ENCODE measurements at regions not wholly inside any gene's neighbourhood (a gene's known extent, or its start where the extent isn't known, plus 50 kb on each side); places are given as distances from the start of the nearest gene placed in this dataset.

DNA sequence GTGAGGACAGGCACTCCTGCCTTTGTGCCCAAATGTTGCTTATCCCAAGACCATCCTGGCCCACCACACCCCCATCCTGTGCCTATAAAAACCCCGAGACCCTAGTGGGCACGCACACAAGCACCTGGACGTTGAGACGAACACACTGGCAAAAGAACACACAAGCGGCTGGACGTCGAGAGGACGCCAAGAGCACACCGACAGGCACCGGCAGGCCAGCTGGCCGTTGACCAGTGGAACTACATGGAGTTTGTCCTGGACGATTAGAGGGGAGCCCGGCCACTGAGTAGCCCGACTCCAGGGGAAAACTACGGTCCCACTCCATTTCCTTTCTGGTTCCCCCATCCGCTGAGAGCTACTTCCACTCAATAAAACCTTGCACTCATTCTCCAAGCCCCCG lies 301.7 kb downstream of the PCDH10 start:
- Histone ChIP-seq H3K27me3 (ENCODE audit: control insufficient read depth, insufficient read depth, low read length) (no peaks in the 10 kb centered on the region), H3K4me1 (ENCODE audit: control insufficient read depth, insufficient read depth, low read length) (no peaks in the 10 kb centered on the region), H3K4me3 (ENCODE audit: low read depth in 2 of 2, low read length in 2 of 2) (no peak overlapping the region), H3K27ac (ENCODE audit: low read length) (no peak overlapping the region), H3K36me3 (ENCODE audit: control insufficient read depth, insufficient read depth, low read length) (no peaks in the 10 kb centered on the region), H3K9me3 (ENCODE audit: control insufficient read depth, insufficient read depth, low read depth, low read length) (no peaks in the 10 kb centered on the region)
- ChIA-PET POLR2A (no interaction called here), CTCF (no interaction called here)
- ATAC-seq = no peak
- intact Hi-C loops (cut with micrococcal nuclease; ENCODE audit: unreplicated experiment) (no loop called here), in situ Hi-C loops (cut with HindIII; ENCODE audit: low pct_unique_long_range_greater_than_20kb, low sequenced_read_pairs) (no loop called here)
- TF ChIP-seq, protein P1, sequence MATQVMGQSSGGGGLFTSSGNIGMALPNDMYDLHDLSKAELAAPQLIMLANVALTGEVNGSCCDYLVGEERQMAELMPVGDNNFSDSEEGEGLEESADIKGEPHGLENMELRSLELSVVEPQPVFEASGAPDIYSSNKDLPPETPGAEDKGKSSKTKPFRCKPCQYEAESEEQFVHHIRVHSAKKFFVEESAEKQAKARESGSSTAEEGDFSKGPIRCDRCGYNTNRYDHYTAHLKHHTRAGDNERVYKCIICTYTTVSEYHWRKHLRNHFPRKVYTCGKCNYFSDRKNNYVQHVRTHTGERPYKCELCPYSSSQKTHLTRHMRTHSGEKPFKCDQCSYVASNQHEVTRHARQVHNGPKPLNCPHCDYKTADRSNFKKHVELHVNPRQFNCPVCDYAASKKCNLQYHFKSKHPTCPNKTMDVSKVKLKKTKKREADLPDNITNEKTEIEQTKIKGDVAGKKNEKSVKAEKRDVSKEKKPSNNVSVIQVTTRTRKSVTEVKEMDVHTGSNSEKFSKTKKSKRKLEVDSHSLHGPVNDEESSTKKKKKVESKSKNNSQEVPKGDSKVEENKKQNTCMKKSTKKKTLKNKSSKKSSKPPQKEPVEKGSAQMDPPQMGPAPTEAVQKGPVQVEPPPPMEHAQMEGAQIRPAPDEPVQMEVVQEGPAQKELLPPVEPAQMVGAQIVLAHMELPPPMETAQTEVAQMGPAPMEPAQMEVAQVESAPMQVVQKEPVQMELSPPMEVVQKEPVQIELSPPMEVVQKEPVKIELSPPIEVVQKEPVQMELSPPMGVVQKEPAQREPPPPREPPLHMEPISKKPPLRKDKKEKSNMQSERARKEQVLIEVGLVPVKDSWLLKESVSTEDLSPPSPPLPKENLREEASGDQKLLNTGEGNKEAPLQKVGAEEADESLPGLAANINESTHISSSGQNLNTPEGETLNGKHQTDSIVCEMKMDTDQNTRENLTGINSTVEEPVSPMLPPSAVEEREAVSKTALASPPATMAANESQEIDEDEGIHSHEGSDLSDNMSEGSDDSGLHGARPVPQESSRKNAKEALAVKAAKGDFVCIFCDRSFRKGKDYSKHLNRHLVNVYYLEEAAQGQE (IDR thresholded peaks at IDR 0.05; ENCODE audit: insufficient read depth in 1 of 2, low read depth in 2 of 2, low read length in 1 of 2) = no peak
- no peak for TF ChIP-seq POLR2AphosphoS5 (IDR thresholded peaks at IDR 0.05; ENCODE audit: low read depth, low read length)
- no TSS peak for BruUV-seq (replicated peaks)
- DNase-seq (ENCODE audit: low read depth, low spot score) = no peak

DNA sequence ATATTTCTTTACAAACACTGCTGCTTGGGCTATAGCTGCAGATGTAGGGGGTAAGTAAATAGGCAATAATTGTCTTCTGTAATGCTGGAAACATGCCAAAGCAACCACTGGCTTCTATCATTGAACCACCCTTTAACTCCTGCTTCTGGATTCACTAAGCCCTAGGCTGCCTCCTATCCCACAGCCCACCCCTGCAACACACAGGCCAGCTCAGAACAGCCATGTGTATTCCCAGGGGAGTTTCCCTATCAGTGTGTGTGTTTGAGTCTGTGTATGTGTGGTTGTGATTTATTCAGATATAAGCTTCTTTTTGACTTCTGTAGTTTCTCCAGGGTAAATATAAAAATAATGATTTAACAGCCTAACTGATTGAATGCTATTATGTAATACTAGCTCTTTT lies 291.3 kb downstream of the PCDH10 start:
- intact Hi-C loops (cut with micrococcal nuclease; ENCODE audit: unreplicated experiment) (no loop called here), in situ Hi-C loops (cut with HindIII; ENCODE audit: low pct_unique_long_range_greater_than_20kb, low sequenced_read_pairs) (no loop called here)
- ATAC-seq = no peak
- Histone ChIP-seq H3K4me1 (ENCODE audit: control insufficient read depth, insufficient read depth, low read length) (no peaks in the 10 kb centered on the region), H3K9me3 (ENCODE audit: control insufficient read depth, insufficient read depth, low read depth, low read length) (no peaks in the 10 kb centered on the region), H3K27ac (ENCODE audit: low read length) (no peak overlapping the region), H3K36me3 (ENCODE audit: control insufficient read depth, insufficient read depth, low read length) (no peaks in the 10 kb centered on the region), H3K4me3 (ENCODE audit: low read depth in 2 of 2, low read length in 2 of 2) (no peak overlapping the region), H3K27me3 (ENCODE audit: control insufficient read depth, insufficient read depth, low read length) (no peaks in the 10 kb centered on the region)
- CTCF ChIA-PET = no interaction called here
- no TSS peak for BruUV-seq (replicated peaks)
- TF ChIP-seq SIN3A (IDR thresholded peaks at IDR 0.05; ENCODE audit: borderline replicate concordance, insufficient read depth, low read depth, low read length) (no peak), TCF7L2 (IDR thresholded peaks at IDR 0.05; ENCODE audit: low read depth, low read length) (no peak), POLR2AphosphoS5 (IDR thresholded peaks at IDR 0.05; ENCODE audit: low read depth, low read length) (no peak)
- TF ChIP-seq, protein P2, sequence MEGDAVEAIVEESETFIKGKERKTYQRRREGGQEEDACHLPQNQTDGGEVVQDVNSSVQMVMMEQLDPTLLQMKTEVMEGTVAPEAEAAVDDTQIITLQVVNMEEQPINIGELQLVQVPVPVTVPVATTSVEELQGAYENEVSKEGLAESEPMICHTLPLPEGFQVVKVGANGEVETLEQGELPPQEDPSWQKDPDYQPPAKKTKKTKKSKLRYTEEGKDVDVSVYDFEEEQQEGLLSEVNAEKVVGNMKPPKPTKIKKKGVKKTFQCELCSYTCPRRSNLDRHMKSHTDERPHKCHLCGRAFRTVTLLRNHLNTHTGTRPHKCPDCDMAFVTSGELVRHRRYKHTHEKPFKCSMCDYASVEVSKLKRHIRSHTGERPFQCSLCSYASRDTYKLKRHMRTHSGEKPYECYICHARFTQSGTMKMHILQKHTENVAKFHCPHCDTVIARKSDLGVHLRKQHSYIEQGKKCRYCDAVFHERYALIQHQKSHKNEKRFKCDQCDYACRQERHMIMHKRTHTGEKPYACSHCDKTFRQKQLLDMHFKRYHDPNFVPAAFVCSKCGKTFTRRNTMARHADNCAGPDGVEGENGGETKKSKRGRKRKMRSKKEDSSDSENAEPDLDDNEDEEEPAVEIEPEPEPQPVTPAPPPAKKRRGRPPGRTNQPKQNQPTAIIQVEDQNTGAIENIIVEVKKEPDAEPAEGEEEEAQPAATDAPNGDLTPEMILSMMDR (IDR thresholded peaks at IDR 0.05) = no peak
- TF ChIP-seq, protein P1 (IDR thresholded peaks at IDR 0.05; ENCODE audit: insufficient read depth in 1 of 2, low read depth in 2 of 2, low read length in 1 of 2) = no peak
- DNase-seq (ENCODE audit: low read depth, low spot score) = no peak
- POLR2A ChIA-PET = no interaction called here

All from Panc1 (cell line).